Sigmoid colon (tissue), 6 donors: ENCODE measurements at regions not wholly inside any gene's neighbourhood (a gene's known extent, or its start where the extent isn't known, plus 50 kb on each side); places are given as distances from the start of the nearest gene placed in this dataset.

Source experiments
- DNase-seq: peaks from one replicate; pipeline ENCODE4 v3.0.0-alpha.2; 2019
- H3K27ac ChIP-seq, 4 donors: fragments of 200-600 bp; sonication (generic); one replicate each; pipeline ENCODE4 v1.5.1; 2016 to 2019; ENCODE audit warnings: mild to moderate bottlenecking in 1 of 4
- H3K27me3 ChIP-seq, 3 donors: fragments of 200-600 bp; sonication (generic); one replicate each; pipeline ENCODE4 v1.5.1; 2019; ENCODE audit warnings: mild to moderate bottlenecking in 1 of 3
- H3K36me3 ChIP-seq, 4 donors: fragments of 200-600 bp; sonication (generic); one replicate each; pipeline ENCODE4 v1.5.1; 2016 to 2019
- H3K4me1 ChIP-seq, 4 donors: fragments of 200-600 bp; sonication (generic); one replicate each; pipeline ENCODE4 v1.5.1; 2017 to 2019
- H3K4me3 ChIP-seq, 4 donors: fragments of 200-600 bp; sonication (generic); one replicate each; pipeline ENCODE4 v1.5.1; 2017 to 2019; ENCODE audit warnings: mild to moderate bottlenecking in 2 of 4, moderate library complexity in 1 of 4
- H3K9me3 ChIP-seq, 4 donors: fragments of 200-600 bp in 3 of 4; sonication (generic) in 3 of 4; one replicate each; pipeline versions ENCODE4 v1.5.1 to v1.6.1; 2013 to 2019
- EP300 ChIP-seq, 4 donors: sonication (generic); formaldehyde crosslinking; IDR thresholded peaks; one replicate each; pipeline ENCODE4 v1.6.1; 2017; ENCODE audit warnings: antibody characterized with exemption in 4 of 4
- POLR2A ChIP-seq, 2 donors: fragments of 450-650 bp; IDR thresholded peaks; one replicate each; pipeline ENCODE4 v1.6.1; 2016; ENCODE audit warnings: antibody characterized with exemption in 2 of 2, mild to moderate bottlenecking in 2 of 2, moderate library complexity in 2 of 2
- POLR2AphosphoS5 ChIP-seq, 4 donors: sonication (generic); formaldehyde crosslinking; IDR thresholded peaks; one replicate each; pipeline ENCODE4 v1.6.1; 2017; ENCODE audit warnings: antibody characterized with exemption in 4 of 4
- WGBS, 2 donors: extraction: QIAGEN DNeasy Blood & Tissue Kit; methylation state at CpG; one replicate each; pipeline ENCODE4 v1.1.7; 2013; 5-methylcytosine and 5-hydroxymethylcytosine counted together
- intact Hi-C: fragments of 100-400 bp; cut with DNase I; formaldehyde crosslinking; loops from one replicate; pipeline ENCODE4 v1.15.1; 2023
- TF ChIP-seq, protein P1 (sequence below), 4 experiments: fragments of 450-650 bp in 3 of 4; fragments of 200-600 bp in 1 of 4; IDR thresholded peaks; one replicate each; pipeline ENCODE4 v1.5.1; 2016 to 2019; ENCODE audit warnings: antibody characterized with exemption in 4 of 4, mild to moderate bottlenecking in 3 of 4, moderate library complexity in 2 of 4
- donor health status: healthy with polysubstance abuse.
- donor health status: healthy.

- intact Hi-C loops = no loop called here
- Histone ChIP-seq H3K4me1 (peaks cover 0 to 8% (median 0%) of the 10 kb centered on the region in 4 donors), H3K36me3 (no peaks in the 10 kb centered on the region), H3K4me3 (no peak overlapping the region), H3K27me3 (no peaks in the 10 kb centered on the region), H3K9me3 (no peaks in the 10 kb centered on the region), H3K27ac (no peak overlapping the region)
- TF ChIP-seq POLR2A (IDR thresholded peaks at IDR 0.05) = no peak
- TF ChIP-seq, protein P1, sequence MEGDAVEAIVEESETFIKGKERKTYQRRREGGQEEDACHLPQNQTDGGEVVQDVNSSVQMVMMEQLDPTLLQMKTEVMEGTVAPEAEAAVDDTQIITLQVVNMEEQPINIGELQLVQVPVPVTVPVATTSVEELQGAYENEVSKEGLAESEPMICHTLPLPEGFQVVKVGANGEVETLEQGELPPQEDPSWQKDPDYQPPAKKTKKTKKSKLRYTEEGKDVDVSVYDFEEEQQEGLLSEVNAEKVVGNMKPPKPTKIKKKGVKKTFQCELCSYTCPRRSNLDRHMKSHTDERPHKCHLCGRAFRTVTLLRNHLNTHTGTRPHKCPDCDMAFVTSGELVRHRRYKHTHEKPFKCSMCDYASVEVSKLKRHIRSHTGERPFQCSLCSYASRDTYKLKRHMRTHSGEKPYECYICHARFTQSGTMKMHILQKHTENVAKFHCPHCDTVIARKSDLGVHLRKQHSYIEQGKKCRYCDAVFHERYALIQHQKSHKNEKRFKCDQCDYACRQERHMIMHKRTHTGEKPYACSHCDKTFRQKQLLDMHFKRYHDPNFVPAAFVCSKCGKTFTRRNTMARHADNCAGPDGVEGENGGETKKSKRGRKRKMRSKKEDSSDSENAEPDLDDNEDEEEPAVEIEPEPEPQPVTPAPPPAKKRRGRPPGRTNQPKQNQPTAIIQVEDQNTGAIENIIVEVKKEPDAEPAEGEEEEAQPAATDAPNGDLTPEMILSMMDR (IDR thresholded peaks at IDR 0.05) = no peak
- TF ChIP-seq EP300 (IDR thresholded peaks at IDR 0.05) = no peak
- no peak for TF ChIP-seq POLR2AphosphoS5 (IDR thresholded peaks at IDR 0.05)
- 10 to 54% methylated on average over 3 of the region's 3 CpGs for WGBS, 2 donors
- DNase-seq = no peak
These were observed 748.9 kb upstream of the NXPH2 start for GRCh38 chr2:139529080-139529479.

GRCh38 chr2:139526781-139527180 lies 746.6 kb upstream of the NXPH2 start:
- H3K9me3 ChIP-seq = no peaks in the 10 kb centered on the region
- TF ChIP-seq EP300 (IDR thresholded peaks at IDR 0.05) = no peak
- TF ChIP-seq, protein P1 (IDR thresholded peaks at IDR 0.05) = no peak
- no peak for TF ChIP-seq POLR2A (IDR thresholded peaks at IDR 0.05)
- TF ChIP-seq POLR2AphosphoS5 (IDR thresholded peaks at IDR 0.05) = no peak
- no peak overlapping the region for H3K4me3 ChIP-seq
- H3K4me1 ChIP-seq = peaks cover 0 to 8% (median 0%) of the 10 kb centered on the region in 4 donors
- WGBS, 2 donors = 9 to 50% methylated on average over 1 of the region's 1 CpG
- DNase-seq = no peak
- no peaks in the 10 kb centered on the region for H3K36me3 ChIP-seq
- no peak overlapping the region for H3K27ac ChIP-seq
- no peaks in the 10 kb centered on the region for H3K27me3 ChIP-seq
- intact Hi-C loops = no loop called here

GRCh38 chr2:139518321-139518720 lies 738.1 kb upstream of the NXPH2 start:
- Histone ChIP-seq H3K27ac (no peak overlapping the region), H3K4me1 (no peaks in the 10 kb centered on the region), H3K4me3 (no peak overlapping the region), H3K27me3 (no peaks in the 10 kb centered on the region), H3K9me3 (no peaks in the 10 kb centered on the region), H3K36me3 (no peaks in the 10 kb centered on the region)
- no peak for DNase-seq
- TF ChIP-seq EP300 (IDR thresholded peaks at IDR 0.05) = no peak
- no peak for TF ChIP-seq POLR2A (IDR thresholded peaks at IDR 0.05)
- TF ChIP-seq, protein P1 (IDR thresholded peaks at IDR 0.05) = no peak
- no peak for TF ChIP-seq POLR2AphosphoS5 (IDR thresholded peaks at IDR 0.05)
- WGBS, 2 donors = 93% methylated on average over 5 of the region's 5 CpGs
- intact Hi-C loops = no loop called here

DNA sequence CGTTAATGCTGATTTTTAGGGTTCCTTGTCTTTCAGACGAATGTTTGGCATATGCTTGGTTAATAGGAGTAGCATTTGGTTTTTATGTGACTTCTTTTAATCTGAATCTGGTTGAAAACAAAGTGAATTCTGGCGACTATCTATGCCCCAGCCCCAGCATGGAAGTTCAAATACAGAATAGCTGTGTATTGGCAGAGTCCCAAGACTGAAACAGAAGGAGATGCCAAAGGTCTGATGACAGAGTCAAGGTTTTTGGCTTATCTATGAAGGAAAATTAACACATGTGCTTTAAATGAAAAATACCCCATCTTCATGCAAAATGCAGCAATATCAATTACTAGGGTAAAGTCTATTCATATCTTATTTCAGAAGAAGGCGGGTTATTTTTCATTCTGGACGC lies 734.8 kb upstream of the NXPH2 start:
- intact Hi-C loops = no loop called here
- TF ChIP-seq EP300 (IDR thresholded peaks at IDR 0.05) (no peak), POLR2AphosphoS5 (IDR thresholded peaks at IDR 0.05) (no peak), POLR2A (IDR thresholded peaks at IDR 0.05) (no peak)
- TF ChIP-seq, protein P1 (IDR thresholded peaks at IDR 0.05) = no peak

DNA sequence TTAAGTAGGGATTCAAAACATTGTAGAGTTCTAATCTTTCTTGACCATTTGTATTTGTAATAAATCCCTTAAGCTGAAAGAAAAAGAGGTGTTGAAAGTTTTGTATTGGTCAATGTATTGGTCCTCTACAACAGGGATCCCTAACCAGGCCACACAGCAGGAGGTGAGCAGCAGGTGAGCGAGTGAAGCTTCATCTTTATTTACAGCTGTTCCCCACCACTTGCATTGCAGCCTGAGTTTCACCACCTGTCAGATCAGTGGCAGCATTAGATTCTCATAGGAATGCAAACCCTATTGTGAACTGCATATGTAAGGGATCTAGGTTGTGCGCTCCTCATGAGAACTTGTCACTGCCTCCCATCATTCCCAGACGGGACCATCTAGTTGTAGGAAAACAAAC lies 715.7 kb upstream of the NXPH2 start:
- H3K36me3 ChIP-seq = no peaks in the 10 kb centered on the region
- TF ChIP-seq POLR2A (IDR thresholded peaks at IDR 0.05) (no peak), EP300 (IDR thresholded peaks at IDR 0.05) (no peak), POLR2AphosphoS5 (IDR thresholded peaks at IDR 0.05) (no peak)
- TF ChIP-seq, protein P1 (IDR thresholded peaks at IDR 0.05) = no peak

More for the DNA sequence above, 734.8 kb upstream of the NXPH2 start:
- H3K4me1 ChIP-seq = no peaks in the 10 kb centered on the region
- DNase-seq = no peak
- H3K27ac ChIP-seq = no peak overlapping the region
- H3K36me3 ChIP-seq = no peaks in the 10 kb centered on the region
- 69 to 75% methylated on average over 5 of the region's 5 CpGs for WGBS, 2 donors
- no peaks in the 10 kb centered on the region for H3K27me3 ChIP-seq
- H3K9me3 ChIP-seq = no peaks in the 10 kb centered on the region
- H3K4me3 ChIP-seq = no peak overlapping the region

More for the DNA sequence above, 715.7 kb upstream of the NXPH2 start:
- WGBS, 2 donors = 87 to 91% methylated on average over 3 of the region's 3 CpGs
- Histone ChIP-seq H3K27ac (no peak overlapping the region), H3K4me1 (no peaks in the 10 kb centered on the region), H3K4me3 (no peak overlapping the region), H3K9me3 (peaks cover 0 to 7% (median 0%) of the 10 kb centered on the region in 4 donors), H3K27me3 (no peaks in the 10 kb centered on the region)
- intact Hi-C loops = no loop called here
- no peak for DNase-seq
